ENCODE measurements at regions not wholly inside any gene's neighbourhood (a gene's known extent, or its start where the extent isn't known, plus 50 kb on each side); places are given as distances from the start of the nearest gene placed in this dataset.
"Not testable (repeated sequence)": the region's sequence is repeated elsewhere in the genome, so short reads cannot be mapped to it uniquely, and the experiment has no call there.

- DNase-seq (ENCODE audit: low read depth, low spot score): not testable (repeated sequence)
Measured at GRCh38 chr13:59292240-59292639, 871.5 kb downstream of the DIAPH3 start.

GRCh38 chr13:59299584-59299983, 864.1 kb downstream of the DIAPH3 start:
- no peak for DNase-seq (ENCODE audit: low read depth, low spot score)

GRCh38 chr13:59300355-59301173, 863.2 kb downstream of the DIAPH3 start:
- no peak for DNase-seq (ENCODE audit: low read depth, low spot score)

- no peak for DNase-seq (ENCODE audit: low read depth, low spot score)
Measured at GRCh38 chr13:59301174-59301567, 862.6 kb downstream of the DIAPH3 start.

DNA sequence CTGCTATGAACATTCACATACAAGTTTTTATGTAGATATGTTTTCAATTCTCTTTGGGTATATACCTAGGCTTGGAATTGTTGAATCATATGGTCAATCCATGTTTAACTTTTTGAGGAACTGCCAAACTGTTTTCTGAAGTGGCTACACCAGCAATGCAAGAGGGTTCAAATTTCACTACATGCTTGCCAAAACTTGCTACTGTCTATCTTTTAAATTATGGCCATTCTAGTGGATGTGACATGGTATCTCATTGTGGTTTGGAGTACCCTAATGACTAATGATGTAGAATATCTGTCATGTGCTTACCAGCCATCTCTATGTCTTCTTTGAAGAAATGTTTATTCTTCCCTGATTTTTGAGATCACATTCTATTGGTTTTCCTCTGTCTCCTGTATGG, 860.3 kb downstream of the DIAPH3 start:
- no peak for DNase-seq (ENCODE audit: low read depth, low spot score)

GRCh38 chr13:59304596-59304995, 859.1 kb downstream of the DIAPH3 start:
- DNase-seq (ENCODE audit: low read depth, low spot score): no peak

- no peak for DNase-seq (ENCODE audit: low read depth, low spot score)
Measured at GRCh38 chr13:59305896-59306295, 857.8 kb downstream of the DIAPH3 start.

DNA sequence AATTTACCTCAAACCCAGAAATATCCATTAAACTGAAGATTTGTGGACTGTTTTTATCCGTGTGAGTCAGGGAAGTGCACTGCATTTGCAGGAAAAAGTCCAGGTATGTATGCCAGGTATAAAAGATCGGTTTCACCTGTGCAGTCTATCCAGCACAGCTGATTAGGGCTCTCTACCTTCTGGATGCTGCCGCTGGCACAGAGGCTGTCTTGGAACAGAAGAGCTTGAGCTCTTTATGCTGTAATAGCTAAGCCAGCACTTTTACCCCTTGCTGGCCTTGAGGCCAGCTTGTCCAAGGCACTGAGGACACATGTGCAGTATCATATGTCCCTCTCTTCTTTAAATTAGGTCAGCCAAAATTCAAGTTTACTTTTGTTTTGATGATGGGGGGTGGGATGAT, 851.0 kb downstream of the DIAPH3 start:
- DNase-seq (ENCODE audit: low read depth, low spot score): no peak

- peak; percentile 6 for DNase-seq (ENCODE audit: low read depth, low spot score)
Measured at GRCh38 chr13:59318320-59318930, 845.3 kb downstream of the DIAPH3 start.

DNA sequence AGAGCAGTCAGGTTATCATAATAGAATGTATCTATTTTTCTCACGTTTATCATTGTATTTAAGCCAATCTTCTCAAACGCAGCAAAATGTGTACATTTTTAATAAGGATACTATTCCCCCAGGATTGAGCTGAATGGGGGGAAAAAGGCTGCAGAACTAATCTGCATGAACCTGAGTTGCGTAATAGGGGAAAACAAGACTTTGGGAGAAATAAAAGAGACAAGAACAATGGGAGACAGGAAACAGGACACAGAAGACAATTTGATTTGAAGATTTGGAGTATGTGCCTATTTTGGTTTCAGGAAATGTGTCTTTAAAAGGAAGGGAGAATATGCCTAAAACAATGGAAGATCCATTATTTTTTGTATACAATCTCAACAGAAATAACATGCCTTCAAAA, 844.5 kb downstream of the DIAPH3 start:
- DNase-seq (ENCODE audit: low read depth, low spot score): no peak

- DNase-seq (ENCODE audit: low read depth, low spot score): no peak
Measured at GRCh38 chr13:59320021-59320420, 843.7 kb downstream of the DIAPH3 start.

GRCh38 chr13:59324401-59324800, 839.3 kb downstream of the DIAPH3 start:
- DNase-seq (ENCODE audit: low read depth, low spot score): not testable (repeated sequence)

DNA sequence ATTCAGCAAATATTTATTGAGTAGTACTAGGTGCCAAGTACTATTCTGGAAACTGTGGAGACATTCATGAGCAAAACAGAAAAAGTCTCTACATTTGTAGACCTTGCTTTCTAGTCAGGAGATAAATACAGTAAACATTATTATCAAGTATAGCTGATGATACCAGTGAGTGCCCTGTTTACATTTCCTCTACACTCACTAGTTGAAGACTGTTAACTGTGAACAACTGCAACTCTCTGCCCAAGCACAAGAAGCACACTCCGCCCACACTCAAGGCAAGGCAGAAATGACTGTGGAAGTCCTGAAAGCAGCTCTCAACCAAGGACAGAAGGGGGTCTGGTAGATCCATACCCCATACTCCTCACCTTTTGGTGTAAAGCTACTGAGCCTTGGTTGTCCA, 837.0 kb downstream of the DIAPH3 start:
- DNase-seq (ENCODE audit: low read depth, low spot score): no peak

DNA sequence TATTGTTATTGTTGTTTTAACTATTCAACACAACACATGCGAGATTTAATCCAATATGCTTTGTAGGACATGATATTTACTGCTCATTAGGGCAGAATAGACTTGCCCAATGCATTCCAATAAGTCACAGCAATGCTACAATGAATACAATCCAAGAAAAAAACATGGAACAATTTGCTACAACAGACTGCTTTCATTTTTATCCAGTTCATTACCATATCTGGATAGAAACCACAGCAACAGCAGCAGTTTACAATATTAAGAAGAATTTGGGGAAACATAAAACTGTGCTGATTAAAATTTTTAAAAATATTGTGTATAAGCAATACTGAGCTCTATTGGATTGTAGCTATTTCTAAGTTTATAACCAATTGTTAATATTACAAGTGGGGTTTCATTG, 833.0 kb downstream of the DIAPH3 start:
- no peak for DNase-seq (ENCODE audit: low read depth, low spot score)

DNA sequence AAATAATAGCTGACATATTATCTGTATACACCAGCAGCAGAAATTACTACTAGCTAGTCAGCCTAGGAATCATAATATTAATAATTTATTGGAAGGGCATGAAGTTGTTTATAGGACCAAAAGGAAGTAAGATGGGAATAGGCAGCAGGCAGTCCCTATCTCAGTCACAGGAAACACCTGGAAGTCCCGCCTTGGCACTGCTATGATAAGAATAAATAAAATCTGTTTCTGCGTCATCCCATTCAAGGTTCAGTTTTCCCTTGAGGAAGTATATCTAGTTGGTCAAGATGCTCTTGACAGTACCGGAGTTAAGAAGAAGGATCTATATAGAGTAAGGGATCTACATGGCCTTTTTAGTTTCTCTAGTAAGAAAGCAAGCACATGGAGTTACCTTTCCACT, 830.8 kb downstream of the DIAPH3 start:
- no peak for DNase-seq (ENCODE audit: low read depth, low spot score)

DNA sequence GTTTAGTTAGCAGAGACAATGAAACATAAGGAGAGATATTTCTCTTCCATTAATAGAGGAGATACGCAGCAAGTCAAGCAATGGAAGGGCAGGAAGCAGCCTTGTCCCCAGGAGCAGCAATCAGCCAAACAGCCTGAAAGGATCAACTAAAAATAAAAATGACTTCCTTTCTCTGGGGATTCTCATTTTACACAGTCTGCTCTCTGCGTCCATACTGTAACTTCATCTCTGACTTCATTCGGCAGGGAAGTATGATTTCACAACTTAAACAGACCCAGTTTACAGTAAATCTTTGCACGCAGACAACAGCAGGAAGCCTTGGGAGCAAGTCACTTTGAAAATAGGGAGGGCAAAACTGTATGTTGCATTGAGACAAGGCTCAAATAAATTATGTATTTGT, 826.7 kb downstream of the DIAPH3 start:
- DNase-seq (ENCODE audit: low read depth, low spot score): peak; percentile 44

DNA sequence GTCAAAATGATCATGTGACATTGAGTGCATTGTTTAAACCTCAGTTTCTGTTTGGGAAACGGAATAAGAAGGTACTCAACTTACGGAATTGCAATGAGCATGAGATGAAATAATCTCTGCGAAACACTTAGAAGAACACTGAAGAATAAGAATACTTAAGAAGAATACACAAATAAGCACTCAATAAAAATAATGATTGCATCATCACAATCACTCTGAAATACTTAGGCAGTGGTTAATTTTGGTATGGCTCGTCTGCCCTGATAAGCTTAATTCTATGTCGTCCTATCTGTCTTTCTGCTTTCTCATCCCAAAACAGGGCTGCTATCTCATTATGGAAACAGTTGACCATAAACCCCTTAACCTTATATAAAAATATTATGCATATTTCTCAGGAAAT, 823.6 kb downstream of the DIAPH3 start:
- no peak for DNase-seq (ENCODE audit: low read depth, low spot score)

GRCh38 chr13:59340581-59340980, 823.1 kb downstream of the DIAPH3 start:
- DNase-seq (ENCODE audit: low read depth, low spot score): no peak

GRCh38 chr13:59342400-59342799, 821.3 kb downstream of the DIAPH3 start:
- no peak for DNase-seq (ENCODE audit: low read depth, low spot score)

DNA sequence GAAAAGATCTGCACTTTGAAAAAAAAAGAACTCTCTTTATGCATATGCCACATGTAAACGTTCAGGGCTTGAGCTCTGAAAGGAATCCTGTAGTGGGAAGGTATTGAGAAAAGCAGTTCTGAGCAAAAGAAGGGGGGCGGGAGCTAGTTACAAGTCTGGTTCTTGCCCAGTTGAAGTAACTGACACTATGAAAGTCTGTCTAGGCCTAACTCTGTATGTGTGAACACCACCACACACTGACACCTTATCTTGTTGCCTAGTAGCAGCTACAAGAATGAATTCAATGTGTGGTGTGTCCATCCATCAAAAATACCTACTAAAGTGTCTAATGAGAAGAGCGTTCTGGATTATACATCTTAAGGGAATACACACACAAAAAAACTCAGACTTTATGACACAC, 820.6 kb downstream of the DIAPH3 start:
- DNase-seq (ENCODE audit: low read depth, low spot score): no peak

GRCh38 chr13:59343993-59344822, 819.5 kb downstream of the DIAPH3 start:
- DNase-seq (ENCODE audit: low read depth, low spot score): no peak

DNA sequence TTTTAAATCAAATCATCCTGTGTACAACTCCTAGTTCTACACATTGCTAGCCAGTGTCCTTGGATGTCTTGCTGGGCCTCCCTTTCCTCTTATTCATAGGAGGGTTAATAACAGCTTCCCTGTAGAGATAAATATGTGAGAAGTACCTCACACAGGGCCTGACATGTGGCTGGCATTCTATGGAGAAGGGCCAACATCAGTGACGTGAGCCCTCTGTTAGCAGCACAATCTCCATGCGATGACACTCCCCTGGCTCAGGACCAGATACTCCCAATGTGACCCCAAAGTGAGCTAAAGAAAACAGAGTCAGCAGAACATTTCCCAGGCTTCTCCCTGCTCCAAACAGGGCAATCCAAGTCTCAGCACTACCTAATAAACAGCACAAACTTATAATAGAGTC, 818.4 kb downstream of the DIAPH3 start:
- peak; percentile 13 for DNase-seq (ENCODE audit: low read depth, low spot score)
